Endometrial microvascular endothelial cells (primary cell): ENCODE measurements at regions not wholly inside any gene's neighbourhood (a gene's known extent, or its start where the extent isn't known, plus 50 kb on each side); places are given as distances from the start of the nearest gene placed in this dataset.

Source experiments
- in situ Hi-C: cut with HindIII; loops from 2 replicates; pipeline ENCODE4 v1.10.0; 2017; ENCODE audit warnings: low sequenced_read_pairs, low pct_unique_long_range_greater_than_20kb; ENCODE audit errors: inconsistent ontology term

- in situ Hi-C loops: no loop called here
Observed at GRCh38 chr22:49276567-49276966, 551.1 kb downstream of the BRD1 start.

DNA sequence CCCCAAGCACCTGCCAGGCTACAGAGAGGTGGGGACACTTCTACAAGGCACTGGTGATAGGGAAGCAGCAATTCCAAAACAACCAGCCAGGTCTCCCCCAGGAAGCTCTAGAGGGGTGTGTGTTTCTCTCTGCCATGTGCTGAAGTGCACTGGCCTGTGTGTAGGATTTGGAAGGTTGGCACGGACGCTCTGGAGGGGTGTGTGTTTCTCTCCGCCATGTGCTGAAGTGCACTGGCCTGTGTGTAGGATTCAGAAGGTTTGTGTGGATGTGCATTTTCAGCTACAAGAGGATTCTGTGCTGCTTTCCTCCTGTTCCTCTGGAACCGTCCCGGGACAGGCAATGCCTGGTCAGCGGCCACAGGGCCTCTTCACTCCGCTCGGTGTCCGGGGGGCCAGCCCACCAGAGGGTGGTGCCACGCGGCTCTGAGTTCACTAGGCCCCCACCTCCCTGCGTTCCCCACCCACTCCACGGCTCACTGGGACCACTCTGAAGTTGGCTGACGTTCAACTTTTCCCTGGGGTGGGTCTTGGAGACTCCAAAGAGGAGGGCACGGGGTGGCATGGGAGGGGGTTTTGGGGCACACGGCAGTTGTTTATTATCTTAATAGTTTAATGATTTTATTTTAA is 552.8 kb downstream of the BRD1 start:
- in situ Hi-C loops: no loop called here

- in situ Hi-C loops: no loop called here
Observed at GRCh38 chr22:49272546-49273125, 555.0 kb downstream of the BRD1 start.

- in situ Hi-C loops: no loop called here
Observed at GRCh38 chr22:49271831-49272230, 555.8 kb downstream of the BRD1 start.

DNA sequence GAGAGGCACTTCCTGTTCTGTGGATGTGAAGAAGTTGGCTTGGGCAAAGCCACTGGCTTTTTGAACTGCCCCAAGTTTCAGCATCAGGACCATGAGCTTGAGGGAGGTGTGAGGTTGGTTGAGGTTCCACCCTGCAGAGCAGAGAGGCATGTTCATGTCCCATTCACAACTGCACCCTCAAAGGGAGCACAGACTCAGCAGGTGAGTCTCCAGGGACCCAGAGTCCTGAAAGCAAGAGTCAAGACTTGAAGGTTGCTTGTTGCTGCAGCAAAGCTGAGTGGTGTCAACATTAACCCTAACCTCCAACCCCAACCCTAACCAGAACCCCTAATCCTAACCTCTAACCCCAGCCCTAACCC is 556.3 kb downstream of the BRD1 start:
- in situ Hi-C loops: no loop called here

DNA sequence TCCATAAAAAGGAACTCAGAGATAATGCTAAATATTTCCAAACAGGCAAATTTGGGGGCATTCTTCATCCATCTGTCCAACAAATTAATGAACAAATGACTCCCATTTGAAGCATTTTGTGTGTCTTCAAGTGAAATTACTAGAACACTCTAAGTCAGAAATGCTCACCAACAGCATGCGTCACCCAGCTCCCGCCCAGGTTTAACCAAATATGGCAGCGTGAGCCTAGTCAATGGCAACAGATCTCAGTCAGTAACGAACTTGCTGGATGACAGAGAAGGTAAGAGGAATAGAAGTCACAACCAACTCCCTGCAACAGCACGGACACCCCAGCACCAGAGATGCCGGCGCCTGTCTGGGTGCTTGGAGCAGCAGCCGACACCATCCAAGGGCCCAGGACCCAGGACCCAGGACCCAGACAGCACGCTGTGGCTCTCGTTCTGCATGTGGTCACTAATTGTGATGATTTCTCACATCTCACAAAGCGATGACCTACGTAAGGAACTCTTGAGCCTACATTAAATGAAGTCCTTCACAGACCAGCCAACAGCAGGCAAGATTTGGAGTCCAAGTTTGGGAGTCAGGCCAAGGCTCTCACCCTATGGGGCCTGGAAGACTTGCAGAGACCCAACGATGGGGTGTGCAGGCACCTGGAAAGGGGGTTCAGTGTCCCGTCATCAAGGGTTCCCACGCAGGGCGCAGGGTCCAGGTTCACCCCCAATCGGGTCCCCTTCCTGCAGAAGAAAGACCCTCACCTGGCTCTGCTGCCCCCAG is 556.9 kb downstream of the BRD1 start:
- in situ Hi-C loops: no loop called here

- in situ Hi-C loops: no loop called here
Observed at GRCh38 chr22:49269928-49270327, 557.7 kb downstream of the BRD1 start.

- in situ Hi-C loops: no loop called here
Observed at GRCh38 chr22:49269371-49269770, 558.3 kb downstream of the BRD1 start.

GRCh38 chr22:49268924-49269323 is 558.7 kb downstream of the BRD1 start:
- in situ Hi-C loops: no loop called here

- in situ Hi-C loops: no loop called here
Observed at GRCh38 chr22:49267996-49268395, 559.7 kb downstream of the BRD1 start.

- in situ Hi-C loops: no loop called here
Observed at GRCh38 chr22:49266561-49267519, 560.8 kb downstream of the BRD1 start.

DNA sequence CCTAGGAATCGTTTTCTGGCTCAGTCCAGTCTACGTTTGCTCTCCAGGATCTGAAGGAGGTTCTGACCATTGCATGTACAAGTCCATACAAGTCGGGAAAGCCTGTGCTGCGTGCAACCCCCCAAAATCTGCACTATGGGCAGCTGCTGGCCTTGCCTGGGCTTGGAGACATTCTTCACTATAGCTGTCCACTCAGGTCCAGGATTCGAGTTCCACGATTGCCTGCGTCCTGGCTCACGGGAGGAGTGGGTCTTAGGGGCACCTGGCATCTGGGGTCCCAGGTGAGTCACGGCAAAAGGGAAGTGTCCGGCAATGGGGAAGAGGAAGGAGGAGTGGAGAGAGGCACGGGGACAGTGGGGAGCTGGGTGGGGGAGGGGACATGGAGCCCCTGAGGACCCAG is 563.0 kb downstream of the BRD1 start:
- in situ Hi-C loops: no loop called here

DNA sequence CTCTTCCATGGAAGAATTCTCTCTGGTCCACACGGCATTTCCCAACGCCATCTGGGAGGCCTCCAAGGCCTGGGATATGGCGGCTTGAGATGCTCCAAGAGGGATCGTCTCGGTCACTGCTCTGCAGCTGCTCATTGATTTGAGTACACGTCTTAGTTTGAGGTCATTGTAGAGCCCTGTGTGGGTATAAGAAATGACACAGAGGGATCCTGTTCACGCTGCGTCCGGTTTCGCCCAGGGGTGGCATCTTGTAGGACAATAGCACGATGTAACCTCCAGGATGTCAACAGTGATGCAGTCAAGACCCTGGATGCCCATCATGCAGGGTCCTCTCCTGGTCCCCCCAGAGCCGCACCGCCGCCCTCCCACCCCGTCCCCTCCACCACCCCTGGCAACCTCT is 564.6 kb downstream of the BRD1 start:
- in situ Hi-C loops: no loop called here

DNA sequence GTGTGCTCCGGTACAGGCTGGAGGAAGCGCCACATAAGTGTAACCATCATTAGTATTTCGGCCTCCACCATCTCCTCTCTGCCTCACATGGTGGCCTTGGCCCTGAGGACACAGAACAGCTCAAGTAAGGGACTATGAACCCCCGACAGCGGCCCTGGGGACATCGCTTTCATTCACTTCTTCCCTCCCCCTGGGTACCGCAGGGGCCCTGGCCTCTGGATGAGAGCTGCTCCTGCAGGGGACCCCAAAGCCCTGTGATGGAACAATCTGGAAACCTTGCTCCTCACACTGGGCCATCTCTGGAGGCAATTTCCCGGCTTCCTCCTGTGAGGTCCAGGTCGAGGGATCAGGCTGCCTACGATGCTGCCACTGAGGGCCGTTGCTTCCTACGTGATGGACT is 565.5 kb downstream of the BRD1 start:
- in situ Hi-C loops: no loop called here

DNA sequence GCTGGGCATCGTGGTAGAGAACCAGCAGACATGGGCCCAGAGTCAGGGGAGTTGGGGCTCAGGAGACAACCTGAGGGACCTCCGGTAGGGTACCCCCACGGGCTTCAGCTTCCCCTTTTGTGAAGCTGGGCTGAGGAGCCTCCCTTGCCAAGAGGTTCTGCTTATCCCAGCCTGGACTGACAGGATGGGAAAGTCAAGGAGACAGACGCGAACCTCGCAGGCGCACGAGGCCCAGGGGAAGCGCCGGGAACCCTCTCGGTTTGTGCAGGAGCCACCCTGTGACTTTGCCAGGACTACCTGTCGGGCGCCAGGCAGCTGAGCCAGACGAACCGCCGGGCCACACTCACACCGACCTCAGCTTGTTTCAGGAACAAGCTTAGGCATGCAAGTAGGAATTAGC is 566.1 kb downstream of the BRD1 start:
- in situ Hi-C loops: no loop called here

- in situ Hi-C loops: no loop called here
Observed at GRCh38 chr22:49260681-49261580, 566.7 kb downstream of the BRD1 start.

GRCh38 chr22:49259839-49260615 is 567.6 kb downstream of the BRD1 start:
- in situ Hi-C loops: no loop called here
